ENCODE measurements at regions not wholly inside any gene's neighbourhood (a gene's known extent, or its start where the extent isn't known, plus 50 kb on each side); places are given as distances from the start of the nearest gene placed in this dataset.

- Histone ChIP-seq H3K4me1 (replicated peaks in 1 of 2; ENCODE audit: control insufficient read depth in 2 of 2, insufficient read depth in 2 of 2, low read length in 2 of 2) (no peaks in the 10 kb centered on the region), H4K20me1 (replicated peaks; ENCODE audit: control insufficient read depth, insufficient read depth, low read length) (no peaks in the 10 kb centered on the region), H3K9me3 (replicated peaks; ENCODE audit: control insufficient read depth, insufficient read depth, low read depth, low read length) (no peaks in the 10 kb centered on the region), H3K9me1 (ENCODE audit: control insufficient read depth, insufficient read depth, low read length) (no peaks in the 10 kb centered on the region), H3K27me3 (ENCODE audit: control insufficient read depth in 2 of 2, insufficient read depth in 2 of 2, low read length in 2 of 2) (no peaks in the 10 kb centered on the region), H3K36me3 (ENCODE audit: control insufficient read depth, insufficient read depth, low read length) (no peaks in the 10 kb centered on the region), H3K4me2 (ENCODE audit: insufficient read depth, low read length) (no peak overlapping the region), H3K4me3 (no peak overlapping the region), H2AFZ (ENCODE audit: low read depth, low read length) (no peak overlapping the region), H3K9ac (ENCODE audit: insufficient read depth in 1 of 2, low read depth in 2 of 2, low read length in 2 of 2) (no peak overlapping the region), H3K79me2 (ENCODE audit: control insufficient read depth, insufficient read depth, low read length) (no peaks in the 10 kb centered on the region), H3K27ac (ENCODE audit: extremely low read depth, low read depth, low read length) (no peak overlapping the region)
- WGBS (ENCODE audit: insufficient coverage, low coverage, missing lambda C conversion rate) = 0% methylated on average over 5 of the region's 5 CpGs
- DNase-seq (ENCODE audit: extremely low read depth in 1 of 4, low spot score in 3 of 4) = no peak
- intact Hi-C loops (cut with micrococcal nuclease) (no loop called here), in situ Hi-C loops (cut with MboI) (no loop called here)
- no peak for FAIRE-seq
- no peak for ATAC-seq
- no TSS peak for BruUV-seq (replicated peaks)
- ChIA-PET CTCF (ENCODE audit: low intra/inter-chr PET ratio) (no interaction called here), POLR2A (no interaction called here)
- TF ChIP-seq ZNF75A (CRISPR knock-in tag; IDR thresholded peaks at IDR 0.05) = no peak
- TF ChIP-seq GABPB2 (CRISPR knock-in tag; conservative IDR thresholded peaks at IDR 0.05) = no peak
- TF ChIP-seq HMGXB4 (CRISPR knock-in tag; IDR thresholded peaks at IDR 0.05) = no peak
- no peak for TF ChIP-seq RBM15 (IDR thresholded peaks at IDR 0.05; ENCODE audit: insufficient read depth, low read length)
- no peak for TF ChIP-seq ZBTB34 (CRISPR knock-in tag; IDR thresholded peaks at IDR 0.05)
- no peak for TF ChIP-seq ETS1 (conservative IDR thresholded peaks at IDR 0.05; ENCODE audit: control insufficient read depth, low read depth, low read length)
- TF ChIP-seq GABPB1 (CRISPR knock-in tag; IDR thresholded peaks at IDR 0.05) = no peak
- no peak for TF ChIP-seq U2AF2 (optimal IDR thresholded peaks at IDR 0.05; ENCODE audit: low read depth, low read length)
- no peak for TF ChIP-seq SLC30A9 (CRISPR knock-in tag; IDR thresholded peaks at IDR 0.05)
- TF ChIP-seq NFXL1 (CRISPR knock-in tag; IDR thresholded peaks at IDR 0.05) = no peak
- TF ChIP-seq ZNF764 (CRISPR knock-in tag; IDR thresholded peaks at IDR 0.05; ENCODE audit: low read depth) = no peak
- no peak for TF ChIP-seq ZSCAN32 (CRISPR knock-in tag; IDR thresholded peaks at IDR 0.05)
Measured at GRCh38 chr2:122315306-122315705, 559.9 kb downstream of the TSN start.
